ENCODE measurements at regions not wholly inside any gene's neighbourhood (a gene's known extent, or its start where the extent isn't known, plus 50 kb on each side); places are given as distances from the start of the nearest gene placed in this dataset.

DNA sequence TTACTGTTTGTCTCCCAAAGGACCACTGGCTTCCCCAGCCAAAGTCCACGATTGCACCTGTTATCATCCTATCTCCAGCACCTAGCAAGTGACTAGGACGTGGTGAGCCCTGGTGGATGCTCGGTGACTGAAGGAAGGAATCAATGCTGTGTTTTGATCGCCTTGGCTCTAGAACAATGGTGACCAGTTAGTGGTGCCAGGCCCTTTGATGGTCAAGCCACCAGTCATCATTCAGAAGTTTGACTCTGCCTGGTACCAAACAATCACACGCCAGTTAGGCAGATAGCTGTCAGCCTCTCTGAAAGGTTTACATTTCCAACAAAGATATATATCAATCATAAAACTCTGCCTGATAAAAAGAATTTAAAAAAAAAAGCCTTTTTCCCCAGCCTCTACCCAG is 244.1 kb downstream of the SH3BP4 start:
- Histone ChIP-seq H3K4me3 (replicated peaks in 1 of 4; ENCODE audit: control extremely low read depth in 1 of 4, insufficient read depth in 1 of 4, low read depth in 3 of 4, low read length in 4 of 4) (no peak overlapping the region), H4K20me1 (ENCODE audit: control insufficient read depth, extremely low read depth, insufficient read depth, low read length) (no peaks in the 10 kb centered on the region), H3K9ac (ENCODE audit: insufficient read depth, low read length) (no peak overlapping the region), H3K27me3 (ENCODE audit: control insufficient read depth, insufficient read depth, low read length) (peaks cover 4% of the 10 kb centered on the region), H2AFZ (ENCODE audit: low read length) (no peak overlapping the region), H3K79me2 (ENCODE audit: control insufficient read depth, insufficient read depth, low read length) (no peaks in the 10 kb centered on the region), H3K36me3 (ENCODE audit: control insufficient read depth, insufficient read depth, low read length) (no peaks in the 10 kb centered on the region), H3K9me3 (ENCODE audit: control insufficient read depth, insufficient read depth, low read depth, low read length) (no peaks in the 10 kb centered on the region), H3K4me1 (ENCODE audit: control insufficient read depth, extremely low read depth, insufficient read depth, low read length) (no peaks in the 10 kb centered on the region), H3K27ac (ENCODE audit: insufficient read depth, low read length) (no peak overlapping the region), H3K4me2 (ENCODE audit: extremely low read depth, insufficient read depth, low read length) (no peak overlapping the region)
- TF ChIP-seq CTCF (conservative IDR thresholded peaks at IDR 0.05 in 1 of 2, IDR thresholded peaks at IDR 0.05 in 1 of 2; ENCODE audit: low read depth in 1 of 2, low read length in 2 of 2) = no peak
- TF ChIP-seq EZH2 (IDR thresholded peaks at IDR 0.05; ENCODE audit: low read length, missing control alignments) = no peak
- DNase-seq (ENCODE audit: low read depth in 2 of 2) = no peak

- Histone ChIP-seq H2AFZ (ENCODE audit: low read length) (no peak overlapping the region), H3K4me1 (ENCODE audit: control insufficient read depth, extremely low read depth, insufficient read depth, low read length) (no peaks in the 10 kb centered on the region)
These were observed 247.3 kb downstream of the SH3BP4 start for GRCh38 chr2:235199128-235199527.

DNA sequence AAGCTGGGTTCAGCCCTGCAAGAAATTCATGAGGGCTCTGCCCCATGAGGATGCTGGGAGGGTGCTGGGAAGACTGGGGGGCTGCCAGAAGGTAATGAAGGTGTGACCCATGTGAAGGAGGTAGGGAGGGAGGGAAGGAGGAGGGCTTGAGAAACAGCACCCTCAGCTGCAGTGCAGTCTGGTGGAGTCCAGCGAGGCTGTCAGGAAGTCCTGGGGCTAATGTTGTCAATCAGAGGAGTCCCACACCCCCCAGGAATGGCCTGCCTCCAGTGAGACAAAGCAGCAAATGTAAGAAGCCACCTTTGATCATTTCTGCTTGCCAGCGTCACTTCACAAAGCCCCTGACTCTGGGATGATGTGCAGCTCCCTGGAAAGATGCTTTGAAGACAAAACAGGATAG is 248.4 kb downstream of the SH3BP4 start:
- no peaks in the 10 kb centered on the region for H3K79me2 ChIP-seq (ENCODE audit: control insufficient read depth, insufficient read depth, low read length)
- H2AFZ ChIP-seq (ENCODE audit: low read length) = no peak overlapping the region
- H3K9ac ChIP-seq (ENCODE audit: insufficient read depth, low read length) = no peak overlapping the region
- no peaks in the 10 kb centered on the region for H3K27me3 ChIP-seq (ENCODE audit: control insufficient read depth, insufficient read depth, low read length)
- no peaks in the 10 kb centered on the region for H4K20me1 ChIP-seq (ENCODE audit: control insufficient read depth, extremely low read depth, insufficient read depth, low read length)
- TF ChIP-seq CTCF (conservative IDR thresholded peaks at IDR 0.05 in 1 of 2, IDR thresholded peaks at IDR 0.05 in 1 of 2; ENCODE audit: low read depth in 1 of 2, low read length in 2 of 2) (no peak), EZH2 (IDR thresholded peaks at IDR 0.05; ENCODE audit: low read length, missing control alignments) (no peak)
- no peaks in the 10 kb centered on the region for H3K4me1 ChIP-seq (ENCODE audit: control insufficient read depth, extremely low read depth, insufficient read depth, low read length)
- no peak overlapping the region for H3K27ac ChIP-seq (ENCODE audit: insufficient read depth, low read length)
- H3K4me2 ChIP-seq (ENCODE audit: extremely low read depth, insufficient read depth, low read length) = no peak overlapping the region
- H3K36me3 ChIP-seq (ENCODE audit: control insufficient read depth, insufficient read depth, low read length) = no peaks in the 10 kb centered on the region
- no peaks in the 10 kb centered on the region for H3K9me3 ChIP-seq (ENCODE audit: control insufficient read depth, insufficient read depth, low read depth, low read length)
- no peak overlapping the region for H3K4me3 ChIP-seq (replicated peaks in 1 of 4; ENCODE audit: control extremely low read depth in 1 of 4, insufficient read depth in 1 of 4, low read depth in 3 of 4, low read length in 4 of 4)
- DNase-seq (ENCODE audit: low read depth in 2 of 2) = no peak

More at GRCh38 chr2:235199128-235199527, 247.3 kb downstream of the SH3BP4 start:
- no peak for DNase-seq (ENCODE audit: low read depth in 2 of 2)
- TF ChIP-seq EZH2 (IDR thresholded peaks at IDR 0.05; ENCODE audit: low read length, missing control alignments) (no peak), CTCF (conservative IDR thresholded peaks at IDR 0.05 in 1 of 2, IDR thresholded peaks at IDR 0.05 in 1 of 2; ENCODE audit: low read depth in 1 of 2, low read length in 2 of 2) (no peak)
- Histone ChIP-seq H3K4me3 (replicated peaks in 1 of 4; ENCODE audit: control extremely low read depth in 1 of 4, insufficient read depth in 1 of 4, low read depth in 3 of 4, low read length in 4 of 4) (no peak overlapping the region), H3K27me3 (ENCODE audit: control insufficient read depth, insufficient read depth, low read length) (no peaks in the 10 kb centered on the region), H3K9ac (ENCODE audit: insufficient read depth, low read length) (no peak overlapping the region), H3K36me3 (ENCODE audit: control insufficient read depth, insufficient read depth, low read length) (no peaks in the 10 kb centered on the region), H3K79me2 (ENCODE audit: control insufficient read depth, insufficient read depth, low read length) (no peaks in the 10 kb centered on the region), H3K4me2 (ENCODE audit: extremely low read depth, insufficient read depth, low read length) (no peak overlapping the region), H3K27ac (ENCODE audit: insufficient read depth, low read length) (no peak overlapping the region), H4K20me1 (ENCODE audit: control insufficient read depth, extremely low read depth, insufficient read depth, low read length) (no peaks in the 10 kb centered on the region), H3K9me3 (ENCODE audit: control insufficient read depth, insufficient read depth, low read depth, low read length) (no peaks in the 10 kb centered on the region)

Data from fibroblast of lung (primary cell).